ENCODE measurements at regions not wholly inside any gene's neighbourhood (a gene's known extent, or its start where the extent isn't known, plus 50 kb on each side); places are given as distances from the start of the nearest gene placed in this dataset.

- WGBS, 2 experiments (ENCODE audit: insufficient coverage in 2 of 2): no CpG with 5 or more reads among the region's 2 CpGs
- H3K4me1 ChIP-seq (ENCODE audit: control insufficient read depth, insufficient read depth, low read length, poor library complexity, severe bottlenecking): no peaks in the 10 kb centered on the region
- no peaks in the 10 kb centered on the region for H3K36me3 ChIP-seq (ENCODE audit: control insufficient read depth, insufficient read depth, low read length)
- H3K9me3 ChIP-seq (ENCODE audit: control insufficient read depth, low read length): no peaks in the 10 kb centered on the region
- H3K4me3 ChIP-seq (ENCODE audit: extremely low read depth, insufficient read depth, low read length, poor library complexity, severe bottlenecking): no peak overlapping the region
- no peak overlapping the region for H3K27ac ChIP-seq (ENCODE audit: low read depth, low read length, severe bottlenecking)
Measured at GRCh38 chr15:38662805-38663204, 98.2 kb upstream of the RASGRP1 start.

DNA sequence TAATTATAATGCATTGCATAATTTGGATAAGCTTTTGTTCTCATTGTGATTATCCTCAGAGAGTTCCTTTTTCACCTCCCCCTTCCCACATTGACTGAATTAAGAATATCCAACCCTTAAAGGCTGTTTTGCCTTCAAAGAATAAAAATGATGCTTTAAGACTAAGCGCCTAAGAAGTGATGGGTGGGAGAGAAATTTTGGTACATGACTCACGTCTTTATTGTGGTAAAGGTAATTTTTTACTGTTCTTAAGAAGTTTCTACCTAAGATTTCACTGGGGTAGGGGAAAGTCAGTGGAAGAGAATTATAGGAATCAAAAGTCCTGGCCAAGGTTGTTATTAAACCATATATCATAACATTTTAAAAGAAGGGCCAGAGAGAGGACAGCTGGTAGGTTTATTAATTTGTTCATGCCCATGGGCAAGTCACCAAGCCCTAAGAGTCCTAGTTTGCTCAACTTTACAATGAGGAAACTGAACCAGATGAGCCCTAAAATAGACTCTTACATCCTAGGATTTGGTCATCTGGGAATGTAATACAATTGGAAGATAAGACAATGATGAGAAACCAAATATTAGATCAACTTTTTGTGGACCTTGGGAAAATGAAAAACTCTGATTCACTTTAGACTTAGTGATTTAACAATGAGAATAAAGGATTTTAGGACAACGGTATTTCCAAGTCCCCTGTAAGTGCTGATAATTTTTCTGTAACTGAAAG is 101.1 kb upstream of the RASGRP1 start:
- 96 to 100% methylated on average over 2 to 3 of the region's 3 CpGs for WGBS, 2 experiments (ENCODE audit: insufficient coverage in 2 of 2)
- no peaks in the 10 kb centered on the region for H3K9me3 ChIP-seq (ENCODE audit: control insufficient read depth, low read length)
- H3K36me3 ChIP-seq (ENCODE audit: control insufficient read depth, insufficient read depth, low read length): no peaks in the 10 kb centered on the region
- no peaks in the 10 kb centered on the region for H3K4me1 ChIP-seq (ENCODE audit: control insufficient read depth, insufficient read depth, low read length, poor library complexity, severe bottlenecking)
- H3K4me3 ChIP-seq (ENCODE audit: extremely low read depth, insufficient read depth, low read length, poor library complexity, severe bottlenecking): no peak overlapping the region
- no peak overlapping the region for H3K27ac ChIP-seq (ENCODE audit: low read depth, low read length, severe bottlenecking)

DNA sequence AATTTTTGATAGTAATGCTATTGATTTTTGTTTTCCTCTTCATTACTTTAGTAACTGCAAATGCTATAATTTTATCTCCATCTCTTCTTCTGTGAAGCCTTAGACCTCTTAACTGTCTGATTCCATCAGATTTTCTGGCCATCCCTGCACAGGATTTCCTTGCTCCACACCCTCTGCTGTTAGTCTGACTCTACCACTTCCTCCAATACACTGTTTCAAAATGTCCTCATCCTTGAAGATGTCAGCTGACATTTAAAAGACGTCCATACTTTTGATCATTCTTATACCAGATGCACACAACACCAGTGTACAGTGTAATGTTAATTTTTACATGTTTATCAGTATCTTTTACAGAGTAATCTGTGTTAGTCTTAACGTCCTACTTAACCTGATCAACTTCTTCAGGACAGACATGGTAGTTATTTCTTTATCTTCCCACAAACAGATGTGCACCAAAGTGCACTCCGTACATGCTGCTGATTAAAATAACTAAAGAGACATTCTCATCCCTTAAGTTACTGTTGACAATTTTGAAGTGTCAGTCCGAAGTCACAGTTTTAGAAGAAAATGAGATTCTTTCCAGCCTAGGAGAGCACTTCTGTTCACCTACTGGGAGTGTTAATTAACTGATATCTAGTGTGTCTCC is 102.4 kb upstream of the RASGRP1 start:
- Histone ChIP-seq H3K4me1 (ENCODE audit: control insufficient read depth, insufficient read depth, low read length, poor library complexity, severe bottlenecking) (no peaks in the 10 kb centered on the region), H3K9me3 (ENCODE audit: control insufficient read depth, low read length) (no peaks in the 10 kb centered on the region), H3K27ac (ENCODE audit: low read depth, low read length, severe bottlenecking) (no peak overlapping the region), H3K4me3 (ENCODE audit: extremely low read depth, insufficient read depth, low read length, poor library complexity, severe bottlenecking) (no peak overlapping the region), H3K36me3 (ENCODE audit: control insufficient read depth, insufficient read depth, low read length) (no peaks in the 10 kb centered on the region)
- WGBS, 2 experiments (ENCODE audit: insufficient coverage in 2 of 2): no CpG with 5 or more reads among the region's 4 CpGs

DNA sequence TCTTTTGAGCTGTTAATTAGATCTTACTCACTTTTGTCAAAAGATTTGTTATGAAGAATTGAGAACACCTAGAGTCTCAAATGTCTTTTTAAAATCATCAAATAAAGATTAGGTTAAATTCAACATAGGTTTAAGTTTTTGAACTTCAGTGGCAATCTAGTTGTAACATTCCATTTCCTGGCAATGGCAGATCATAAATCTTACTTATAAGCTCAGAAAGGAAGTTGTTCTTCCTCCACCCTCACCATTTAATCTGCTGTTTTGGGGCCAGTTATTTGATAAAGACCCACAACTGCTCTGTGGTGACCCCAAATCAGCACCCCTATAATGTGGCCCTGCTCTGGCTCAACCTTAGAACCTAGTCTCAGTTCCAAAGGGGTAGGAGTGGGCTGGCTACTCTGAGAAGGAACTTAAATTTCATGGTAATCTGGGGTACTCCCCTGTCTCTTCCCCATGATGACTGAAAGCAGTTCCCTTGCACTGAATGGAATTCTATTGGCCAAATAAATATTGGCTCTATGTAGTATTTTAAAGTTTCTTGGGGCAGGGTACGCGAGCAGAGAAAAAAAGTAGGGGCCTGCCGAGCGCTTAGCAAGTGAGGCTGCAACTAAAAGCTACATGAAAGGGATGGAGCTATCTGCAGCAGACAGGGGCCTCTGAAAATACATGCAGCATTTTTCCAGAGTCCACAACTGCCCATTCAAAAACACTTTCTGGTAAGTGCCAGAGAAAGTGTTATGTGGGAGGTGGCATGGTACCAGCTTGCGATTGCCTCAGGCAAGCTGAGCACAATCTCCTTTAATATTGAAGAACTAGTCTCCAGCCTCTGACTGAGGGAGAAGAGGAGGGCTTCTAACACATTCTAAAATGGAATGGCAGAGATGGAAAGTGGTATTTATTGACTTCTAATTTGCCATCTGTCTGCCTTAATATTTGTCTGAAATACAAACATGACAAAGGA is 103.6 kb upstream of the RASGRP1 start:
- 80 to 98% methylated on average over 1 to 4 of the region's 5 CpGs for WGBS, 2 experiments (ENCODE audit: insufficient coverage in 2 of 2)
- H3K9me3 ChIP-seq (ENCODE audit: control insufficient read depth, low read length): no peaks in the 10 kb centered on the region
- no peaks in the 10 kb centered on the region for H3K4me1 ChIP-seq (ENCODE audit: control insufficient read depth, insufficient read depth, low read length, poor library complexity, severe bottlenecking)
- H3K36me3 ChIP-seq (ENCODE audit: control insufficient read depth, insufficient read depth, low read length): no peaks in the 10 kb centered on the region
- no peak overlapping the region for H3K27ac ChIP-seq (ENCODE audit: low read depth, low read length, severe bottlenecking)
- no peak overlapping the region for H3K4me3 ChIP-seq (ENCODE audit: extremely low read depth, insufficient read depth, low read length, poor library complexity, severe bottlenecking)

- WGBS, 2 experiments (ENCODE audit: insufficient coverage in 2 of 2): 46 to 54% methylated on average over 7 of the region's 8 CpGs
- H3K4me3 ChIP-seq (ENCODE audit: extremely low read depth, insufficient read depth, low read length, poor library complexity, severe bottlenecking): no peak overlapping the region
- no peaks in the 10 kb centered on the region for H3K36me3 ChIP-seq (ENCODE audit: control insufficient read depth, insufficient read depth, low read length)
- H3K4me1 ChIP-seq (ENCODE audit: control insufficient read depth, insufficient read depth, low read length, poor library complexity, severe bottlenecking): no peaks in the 10 kb centered on the region
- H3K27ac ChIP-seq (ENCODE audit: low read depth, low read length, severe bottlenecking): no peak overlapping the region
- no peaks in the 10 kb centered on the region for H3K9me3 ChIP-seq (ENCODE audit: control insufficient read depth, low read length)
Measured at GRCh38 chr15:38668898-38669391, 104.3 kb upstream of the RASGRP1 start.

GRCh38 chr15:38670128-38671005 is 105.8 kb upstream of the RASGRP1 start:
- Histone ChIP-seq H3K4me3 (ENCODE audit: extremely low read depth, insufficient read depth, low read length, poor library complexity, severe bottlenecking) (no peak overlapping the region), H3K27ac (ENCODE audit: low read depth, low read length, severe bottlenecking) (no peak overlapping the region), H3K9me3 (ENCODE audit: control insufficient read depth, low read length) (no peaks in the 10 kb centered on the region), H3K36me3 (ENCODE audit: control insufficient read depth, insufficient read depth, low read length) (no peaks in the 10 kb centered on the region), H3K4me1 (ENCODE audit: control insufficient read depth, insufficient read depth, low read length, poor library complexity, severe bottlenecking) (no peaks in the 10 kb centered on the region)
- WGBS, 2 experiments (ENCODE audit: insufficient coverage in 2 of 2): 94 to 100% methylated on average over 2 to 3 of the region's 3 CpGs

DNA sequence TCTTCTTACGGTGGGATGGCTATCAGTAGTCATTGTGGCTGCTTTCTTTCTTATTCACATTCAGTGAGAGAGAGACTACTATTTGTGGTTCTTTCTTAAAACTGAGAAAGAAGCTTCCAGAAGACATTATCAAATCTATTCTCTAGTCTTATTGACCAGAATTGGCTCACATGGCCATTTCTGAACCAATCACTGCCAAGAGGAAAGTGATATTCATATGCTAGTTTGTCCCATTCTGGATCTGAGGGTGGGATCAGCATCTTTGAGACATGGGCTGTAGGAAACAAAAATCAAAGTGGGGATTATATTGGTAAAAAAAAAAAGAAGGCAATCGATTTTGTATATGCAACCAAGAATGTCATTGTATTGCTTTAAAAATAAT is 106.4 kb upstream of the RASGRP1 start:
- no peak overlapping the region for H3K27ac ChIP-seq (ENCODE audit: low read depth, low read length, severe bottlenecking)

GRCh38 chr15:38671675-38672254 is 107.2 kb upstream of the RASGRP1 start:
- 75 to 88% methylated on average over 1 to 5 of the region's 6 CpGs for WGBS, 2 experiments (ENCODE audit: insufficient coverage in 2 of 2)

More for the DNA sequence above, 106.4 kb upstream of the RASGRP1 start:
- Histone ChIP-seq H3K36me3 (ENCODE audit: control insufficient read depth, insufficient read depth, low read length) (no peaks in the 10 kb centered on the region), H3K9me3 (ENCODE audit: control insufficient read depth, low read length) (no peaks in the 10 kb centered on the region), H3K4me3 (ENCODE audit: extremely low read depth, insufficient read depth, low read length, poor library complexity, severe bottlenecking) (no peak overlapping the region), H3K4me1 (ENCODE audit: control insufficient read depth, insufficient read depth, low read length, poor library complexity, severe bottlenecking) (no peaks in the 10 kb centered on the region)
- 100% methylated on average over 1 of the region's 2 CpGs for WGBS, 2 experiments (ENCODE audit: insufficient coverage in 2 of 2)

GRCh38 chr15:38672273-38672672 is 107.7 kb upstream of the RASGRP1 start:
- Histone ChIP-seq H3K27ac (ENCODE audit: low read depth, low read length, severe bottlenecking) (no peak overlapping the region), H3K36me3 (ENCODE audit: control insufficient read depth, insufficient read depth, low read length) (no peaks in the 10 kb centered on the region), H3K9me3 (ENCODE audit: control insufficient read depth, low read length) (no peaks in the 10 kb centered on the region), H3K4me1 (ENCODE audit: control insufficient read depth, insufficient read depth, low read length, poor library complexity, severe bottlenecking) (no peaks in the 10 kb centered on the region), H3K4me3 (ENCODE audit: extremely low read depth, insufficient read depth, low read length, poor library complexity, severe bottlenecking) (no peak overlapping the region)
- WGBS, 2 experiments (ENCODE audit: insufficient coverage in 2 of 2): no CpG with 5 or more reads among the region's 1 CpG

More at GRCh38 chr15:38671675-38672254, 107.2 kb upstream of the RASGRP1 start:
- H3K27ac ChIP-seq (ENCODE audit: low read depth, low read length, severe bottlenecking): no peak overlapping the region
- H3K9me3 ChIP-seq (ENCODE audit: control insufficient read depth, low read length): no peaks in the 10 kb centered on the region
- H3K4me1 ChIP-seq (ENCODE audit: control insufficient read depth, insufficient read depth, low read length, poor library complexity, severe bottlenecking): no peaks in the 10 kb centered on the region
- H3K4me3 ChIP-seq (ENCODE audit: extremely low read depth, insufficient read depth, low read length, poor library complexity, severe bottlenecking): no peak overlapping the region
- no peaks in the 10 kb centered on the region for H3K36me3 ChIP-seq (ENCODE audit: control insufficient read depth, insufficient read depth, low read length)

Data from mesodermal cell (in vitro differentiated cells).